SJSA1 (cell line): ENCODE measurements at regions not wholly inside any gene's neighbourhood (a gene's known extent, or its start where the extent isn't known, plus 50 kb on each side); places are given as distances from the start of the nearest gene placed in this dataset.

Source experiments
- DNase-seq, 2 experiments: peaks; one replicate each; pipeline ENCODE4 v3.0.0-alpha.2; 2015 to 2020; ENCODE audit warnings: low spot score in 2 of 2, low read depth in 1 of 2
- H3K27ac ChIP-seq: fragments of 250-450 bp; sonication (Bioruptor Pico); 2 replicates; pipeline ENCODE4 v1.5.1; 2020; ENCODE audit warnings: mild to moderate bottlenecking, moderate library complexity
- H3K27me3 ChIP-seq: fragments of 250-450 bp; sonication (Bioruptor Pico); replicated peaks from 2 replicates; pipeline ENCODE4 v1.5.1; 2020; ENCODE audit warnings: mild to moderate bottlenecking, moderate library complexity
- H3K36me3 ChIP-seq: fragments of 250-450 bp; sonication (Bioruptor Pico); 2 replicates; pipeline ENCODE4 v1.5.1; 2020; ENCODE audit warnings: mild to moderate bottlenecking
- H3K4me1 ChIP-seq: fragments of 250-450 bp; sonication (Bioruptor Pico); replicated peaks from 2 replicates; pipeline ENCODE4 v1.6.1; 2021; ENCODE audit warnings: mild to moderate bottlenecking
- H3K4me3 ChIP-seq: fragments of 250-450 bp; sonication (Bioruptor Pico); 2 replicates; pipeline ENCODE4 v1.5.1; 2020; ENCODE audit warnings: mild to moderate bottlenecking
- H3K9me3 ChIP-seq: fragments of 250-450 bp; sonication (Bioruptor Pico); replicated peaks from 2 replicates; pipeline ENCODE4 v1.5.1; 2020; ENCODE audit warnings: mild to moderate bottlenecking

GRCh38 chr10:30793093-30793492, 163.5 kb upstream of the LYZL2 start:
- DNase-seq, result no peak
- no peak overlapping the region for H3K27ac ChIP-seq
- H3K36me3 ChIP-seq, result no peaks in the 10 kb centered on the region
- H3K4me3 ChIP-seq, result no peak overlapping the region
- H3K9me3 ChIP-seq, result no peaks in the 10 kb centered on the region
- H3K27me3 ChIP-seq, result no peaks in the 10 kb centered on the region
- H3K4me1 ChIP-seq, result 0 out of 2 replicates have a peak, but pooled peaks cover 4% of the 10 kb centered on the region

- DNase-seq, result no peak
- no peaks in the 10 kb centered on the region for H3K27me3 ChIP-seq
- 0 out of 2 replicates have a peak, but pooled peaks cover 4% of the 10 kb centered on the region for H3K4me1 ChIP-seq
- no peak overlapping the region for H3K4me3 ChIP-seq
- no peaks in the 10 kb centered on the region for H3K9me3 ChIP-seq
- no peak overlapping the region for H3K27ac ChIP-seq
- no peaks in the 10 kb centered on the region for H3K36me3 ChIP-seq
These were observed 162.5 kb upstream of the LYZL2 start for GRCh38 chr10:30792025-30792424.

GRCh38 chr10:30791197-30791611, 161.7 kb upstream of the LYZL2 start:
- Histone ChIP-seq H3K27me3 (no peaks in the 10 kb centered on the region), H3K4me1 (0 out of 2 replicates have a peak, but pooled peaks cover 4% of the 10 kb centered on the region), H3K27ac (no peak overlapping the region), H3K4me3 (no peak overlapping the region), H3K36me3 (no peaks in the 10 kb centered on the region), H3K9me3 (no peaks in the 10 kb centered on the region)
- no peak for DNase-seq

DNA sequence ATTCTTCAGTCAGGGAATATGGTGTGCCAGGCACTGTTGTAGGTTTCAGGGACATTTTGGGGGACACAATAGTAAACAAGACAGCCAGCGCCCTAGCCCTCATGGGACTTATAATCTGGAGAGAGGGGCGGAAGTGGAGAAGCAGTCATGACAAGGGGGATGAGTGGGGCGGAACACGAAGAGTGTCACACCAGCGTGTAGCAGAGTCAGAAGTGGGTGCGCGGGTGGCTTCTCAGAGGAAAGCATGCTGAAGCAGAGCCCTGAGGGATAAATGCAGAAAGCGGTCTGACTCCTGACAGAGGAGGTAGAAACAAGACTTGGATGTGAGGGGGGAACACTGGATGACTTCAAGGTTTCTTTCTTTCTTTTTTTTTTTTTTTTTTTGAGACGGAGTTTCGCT, 160.3 kb upstream of the LYZL2 start:
- no peak for DNase-seq
- Histone ChIP-seq H3K9me3 (no peaks in the 10 kb centered on the region), H3K36me3 (no peaks in the 10 kb centered on the region; the same call in 1 of the 2 replicates), H3K4me1 (peaks cover 12% of the 10 kb centered on the region), H3K27ac (no peak overlapping the region), H3K4me3 (no peak overlapping the region), H3K27me3 (no peaks in the 10 kb centered on the region)

- no peaks in the 10 kb centered on the region for H3K9me3 ChIP-seq
- H3K27me3 ChIP-seq, result no peaks in the 10 kb centered on the region
- H3K4me3 ChIP-seq, result no peak overlapping the region
- peaks cover 24% of the 10 kb centered on the region for H3K4me1 ChIP-seq
- DNase-seq, result no peak
- H3K36me3 ChIP-seq, result no peaks in the 10 kb centered on the region; the same call in 1 of the 2 replicates
- H3K27ac ChIP-seq, result no peak overlapping the region
These were observed 158.8 kb upstream of the LYZL2 start for GRCh38 chr10:30788307-30788706.

DNA sequence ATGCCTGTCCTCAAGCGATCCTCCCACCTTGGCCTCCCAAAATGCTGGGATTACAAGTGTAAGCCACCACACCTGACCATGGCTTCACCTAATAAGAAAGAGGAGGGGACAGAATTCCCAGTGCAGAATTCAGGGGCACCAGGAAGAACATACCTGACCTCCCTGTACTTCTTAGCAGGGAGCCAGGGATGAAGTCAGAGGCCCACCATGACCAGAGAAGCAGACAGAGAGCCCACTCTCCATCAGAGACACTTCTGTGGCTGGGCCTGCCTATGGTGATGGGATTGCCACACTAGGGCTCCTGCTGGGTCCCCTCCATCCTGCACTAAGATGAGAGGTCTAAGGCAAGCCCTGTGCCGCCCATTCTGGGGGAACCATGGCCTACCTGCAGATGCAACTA, 157.4 kb upstream of the LYZL2 start:
- Histone ChIP-seq H3K4me3 (no peak overlapping the region), H3K36me3 (no peaks in the 10 kb centered on the region; the same call in 1 of the 2 replicates), H3K27ac (no peak overlapping the region), H3K27me3 (no peaks in the 10 kb centered on the region), H3K9me3 (no peaks in the 10 kb centered on the region), H3K4me1 (peaks cover 24% of the 10 kb centered on the region)
- no peak for DNase-seq

- Histone ChIP-seq H3K4me3 (no peak overlapping the region), H3K4me1 (peaks cover 24% of the 10 kb centered on the region), H3K27me3 (no peaks in the 10 kb centered on the region), H3K36me3 (no peaks in the 10 kb centered on the region; the same call in 1 of the 2 replicates), H3K9me3 (no peaks in the 10 kb centered on the region), H3K27ac (no peak overlapping the region)
- DNase-seq, result no peak
These were observed 156.6 kb upstream of the LYZL2 start for GRCh38 chr10:30786131-30786530.

- no peaks in the 10 kb centered on the region; the same call in 1 of the 2 replicates for H3K36me3 ChIP-seq
- no peaks in the 10 kb centered on the region for H3K9me3 ChIP-seq
- H3K4me3 ChIP-seq, result peak overlapping the region; percentile 56
- no peaks in the 10 kb centered on the region for H3K27me3 ChIP-seq
- DNase-seq, result peak; percentile 68 to 79
- H3K4me1 ChIP-seq, result peaks cover 24% of the 10 kb centered on the region
- peak overlapping the region; percentile 72 for H3K27ac ChIP-seq
These were observed 155.5 kb upstream of the LYZL2 start for GRCh38 chr10:30784897-30785605.

DNA sequence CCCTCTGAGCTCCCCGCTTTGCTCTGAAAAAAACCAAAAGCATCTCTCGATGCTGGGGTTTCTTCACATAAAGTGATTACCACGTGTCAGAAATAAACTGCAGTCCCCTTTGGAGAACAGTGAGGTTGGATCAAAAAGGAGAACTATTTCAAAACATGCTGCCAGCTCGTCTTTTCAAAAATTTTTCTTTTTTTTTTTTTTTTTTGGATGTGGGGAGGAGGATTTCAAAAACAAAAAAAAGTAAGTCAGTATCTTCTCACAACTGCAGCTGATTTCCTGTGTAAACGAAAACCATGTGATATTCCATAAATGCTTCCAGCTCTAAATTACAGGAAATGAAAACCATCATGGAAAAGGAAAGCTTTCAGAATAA, 155.0 kb upstream of the LYZL2 start:
- peak overlapping the region; percentile 56 for H3K4me3 ChIP-seq
- H3K27me3 ChIP-seq, result no peaks in the 10 kb centered on the region
- H3K9me3 ChIP-seq, result no peaks in the 10 kb centered on the region
- peak in 1 of 2 experiments; percentile 49 for DNase-seq
- H3K27ac ChIP-seq, result peak overlapping the region; percentile 72
- H3K36me3 ChIP-seq, result no peaks in the 10 kb centered on the region; the same call in 1 of the 2 replicates
- peaks cover 24% of the 10 kb centered on the region for H3K4me1 ChIP-seq

- peaks cover 24% of the 10 kb centered on the region for H3K4me1 ChIP-seq
- H3K27me3 ChIP-seq, result no peaks in the 10 kb centered on the region
- peak; percentile 78 to 92 for DNase-seq
- H3K27ac ChIP-seq, result 0 out of 2 replicates have a peak overlapping the region, but pooled peaks have one; percentile 23
- H3K4me3 ChIP-seq, result peak overlapping the region; percentile 24
- no peaks in the 10 kb centered on the region for H3K9me3 ChIP-seq
- H3K36me3 ChIP-seq, result no peaks in the 10 kb centered on the region; the same call in 1 of the 2 replicates
These were observed 154.5 kb upstream of the LYZL2 start for GRCh38 chr10:30783939-30784501.

DNA sequence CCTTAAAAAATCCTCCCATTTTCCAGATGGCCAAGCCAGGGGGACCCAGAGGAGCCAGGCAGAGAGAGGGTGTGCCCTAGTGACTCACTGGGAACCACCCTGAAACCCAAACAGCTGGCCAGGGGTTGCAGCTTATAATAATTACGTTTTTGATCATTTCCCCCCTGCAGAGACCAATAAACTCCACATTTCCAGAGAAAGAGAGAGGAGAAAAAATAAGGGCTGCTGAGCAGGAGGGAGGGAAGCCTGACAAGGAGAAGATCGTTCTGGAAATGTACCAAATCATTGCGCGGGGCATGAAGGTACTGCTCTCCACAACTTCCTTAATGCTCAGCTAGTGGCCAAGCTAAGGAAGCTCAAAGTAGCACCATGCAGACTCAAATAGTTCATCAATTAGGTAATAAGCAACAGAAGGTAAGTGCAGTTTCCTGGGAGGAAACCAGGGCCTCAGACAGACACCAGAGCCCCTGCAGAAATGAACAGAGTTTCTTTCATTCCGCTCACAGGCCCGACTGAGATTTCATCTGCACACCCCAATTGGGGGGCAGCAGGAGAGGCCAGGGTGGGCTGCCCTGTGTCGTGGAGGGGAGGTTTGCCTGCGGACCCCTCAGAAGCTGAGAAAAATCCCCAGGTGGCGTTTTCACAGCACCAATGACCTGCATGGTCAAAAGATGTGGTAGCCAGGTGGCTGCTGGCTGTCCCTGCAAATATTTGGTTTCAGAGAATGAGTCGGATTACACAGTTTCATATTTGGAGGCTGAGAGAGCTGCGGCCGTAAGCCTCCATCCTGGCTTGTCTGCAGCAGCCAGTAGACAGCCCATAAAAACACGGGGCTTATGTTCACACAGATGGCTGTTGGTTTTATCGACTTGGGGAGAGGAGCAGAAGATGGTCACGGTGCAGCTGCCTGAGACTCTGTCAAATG, 153.2 kb upstream of the LYZL2 start:
- no peak overlapping the region for H3K27ac ChIP-seq

DNA sequence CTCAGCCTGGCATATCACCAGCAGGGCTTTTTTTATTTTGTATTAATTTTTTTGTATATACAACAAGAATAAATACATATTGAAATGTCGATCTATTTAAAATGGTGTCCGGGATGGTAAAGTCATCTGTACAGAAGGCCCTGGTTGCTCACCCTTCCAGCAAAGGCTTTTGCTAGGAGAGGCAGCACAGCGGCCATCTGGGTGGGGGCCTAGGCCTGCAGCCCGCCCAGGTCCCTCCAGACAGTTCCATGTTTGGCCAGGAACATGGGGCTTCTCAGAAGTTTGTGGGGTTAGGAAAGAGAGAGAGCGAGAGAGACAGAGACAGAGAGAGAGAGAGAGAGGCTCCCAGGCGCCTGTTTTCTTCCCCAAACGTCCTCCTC, 152.6 kb upstream of the LYZL2 start:
- DNase-seq, result no peak
- no peak overlapping the region for H3K27ac ChIP-seq
- peaks cover 20% of the 10 kb centered on the region for H3K4me1 ChIP-seq
- no peaks in the 10 kb centered on the region; the same call in 1 of the 2 replicates for H3K36me3 ChIP-seq
- H3K4me3 ChIP-seq, result no peak overlapping the region
- no peaks in the 10 kb centered on the region for H3K27me3 ChIP-seq
- H3K9me3 ChIP-seq, result no peaks in the 10 kb centered on the region; the same call in 1 of the 2 replicates

More for the DNA sequence above, 153.2 kb upstream of the LYZL2 start:
- no peaks in the 10 kb centered on the region; the same call in 1 of the 2 replicates for H3K36me3 ChIP-seq
- no peaks in the 10 kb centered on the region for H3K27me3 ChIP-seq
- no peak overlapping the region for H3K4me3 ChIP-seq
- H3K4me1 ChIP-seq, result peaks cover 20% of the 10 kb centered on the region
- no peak for DNase-seq
- H3K9me3 ChIP-seq, result no peaks in the 10 kb centered on the region; the same call in 1 of the 2 replicates

- Histone ChIP-seq H3K27ac (no peak overlapping the region), H3K4me1 (peaks cover 21% of the 10 kb centered on the region), H3K9me3 (no peaks in the 10 kb centered on the region; the same call in 1 of the 2 replicates), H3K27me3 (no peaks in the 10 kb centered on the region), H3K36me3 (no peaks in the 10 kb centered on the region; the same call in 1 of the 2 replicates), H3K4me3 (no peak overlapping the region)
- DNase-seq, result no peak
These were observed 152.1 kb upstream of the LYZL2 start for GRCh38 chr10:30781670-30782121.
